HG03039 (cell line): ENCODE measurements at regions not wholly inside any gene's neighbourhood (a gene's known extent, or its start where the extent isn't known, plus 50 kb on each side); places are given as distances from the start of the nearest gene placed in this dataset.
"Not testable (repeated sequence)": the region's sequence is repeated elsewhere in the genome, so short reads cannot be mapped to it uniquely, and the experiment has no call there.

Experiments used
- ATAC-seq: cut with Tn5 transposase; IDR thresholded peaks from one replicate; pipeline ENCODE4 v1.9.1; 2021; ENCODE audit warnings: mild to moderate bottlenecking, moderate library complexity; ENCODE audit not compliant: unreplicated experiment

DNA sequence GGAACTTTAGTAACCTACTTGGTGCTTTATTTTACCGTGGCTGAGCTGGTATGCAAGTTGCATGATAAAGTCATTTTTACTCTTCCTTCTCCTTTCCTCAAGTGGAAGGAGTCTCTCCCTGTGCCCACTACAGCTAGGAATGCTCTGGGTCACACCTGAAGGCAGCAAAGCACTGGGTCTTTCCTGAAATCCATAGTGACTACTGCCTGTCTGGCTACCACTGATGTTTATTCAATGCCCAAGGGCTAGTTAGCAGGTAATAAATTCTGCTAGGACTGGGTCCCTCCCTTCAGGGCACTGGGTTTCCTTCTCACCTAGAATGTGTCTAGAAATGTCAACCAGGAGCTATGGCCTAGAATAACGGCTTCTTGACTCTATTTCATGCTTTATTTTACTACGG lies 1081.4 kb downstream of the FAT4 start:
- ATAC-seq: no peak

DNA sequence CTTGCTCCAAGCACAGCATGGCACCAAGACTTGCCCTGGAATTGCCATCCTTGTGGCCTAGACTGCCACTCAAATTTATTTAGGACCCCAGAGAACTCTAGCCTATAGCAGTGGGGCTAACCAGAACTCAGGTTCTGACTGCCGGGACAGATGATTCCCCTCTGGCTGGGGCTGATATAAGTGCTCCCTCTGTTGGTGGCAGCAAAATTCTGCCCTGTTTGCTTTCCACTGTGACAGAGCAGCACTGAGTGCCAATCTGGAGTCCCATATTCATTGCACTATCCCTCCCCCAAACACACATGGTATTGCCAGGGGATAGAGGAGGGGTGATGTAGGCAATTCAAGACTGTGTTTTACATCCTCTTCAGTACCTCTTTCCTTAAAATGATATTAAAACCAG lies 1081.9 kb downstream of the FAT4 start:
- no peak for ATAC-seq

DNA sequence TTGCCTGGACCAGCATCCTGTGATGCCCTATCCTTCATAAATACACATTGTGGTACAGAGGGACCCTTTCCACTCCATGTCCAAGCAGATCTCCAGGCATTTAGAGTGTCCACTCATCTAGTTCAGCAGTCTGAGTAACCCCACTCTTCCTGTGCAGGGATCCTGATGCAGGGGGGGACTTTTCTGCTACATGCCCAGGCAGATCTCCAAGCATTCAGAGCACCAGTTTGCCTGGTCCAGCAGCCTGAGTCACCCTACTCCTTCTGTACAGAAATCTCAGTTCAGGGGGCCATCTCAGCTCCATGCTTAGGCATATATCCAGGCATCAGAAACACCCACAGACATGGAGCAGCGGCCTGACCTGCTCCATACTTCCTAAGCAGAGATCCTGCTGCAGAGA lies 1089.8 kb downstream of the FAT4 start:
- ATAC-seq: no peak

DNA sequence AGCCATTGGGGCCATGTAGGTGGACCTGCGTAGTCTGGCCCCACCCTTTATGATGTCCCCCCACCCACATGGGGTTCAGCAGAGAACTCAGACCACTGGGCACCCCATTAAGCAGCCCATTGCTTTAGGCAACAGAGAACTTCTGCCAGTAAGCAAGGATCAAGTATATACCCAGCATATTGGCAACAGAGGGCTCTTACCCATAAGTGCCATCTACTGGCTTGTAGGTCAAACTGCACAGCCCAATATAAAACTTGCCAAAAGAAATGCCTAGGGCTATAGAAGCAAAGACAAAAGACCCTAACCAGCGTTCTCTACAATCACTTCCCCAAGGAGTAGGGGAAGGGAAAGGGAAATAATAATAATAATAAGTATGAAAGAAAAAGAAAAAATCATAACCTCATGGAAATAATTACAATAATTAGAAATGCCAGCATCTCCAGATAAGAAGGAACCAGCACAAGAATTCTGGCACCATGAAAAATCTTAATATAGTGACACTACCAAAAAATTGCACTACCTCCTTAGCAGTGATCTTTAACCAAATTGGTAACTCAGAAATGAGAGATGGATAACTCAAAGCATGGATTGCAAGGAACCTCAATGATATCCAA lies 1090.7 kb downstream of the FAT4 start:
- no peak for ATAC-seq

DNA sequence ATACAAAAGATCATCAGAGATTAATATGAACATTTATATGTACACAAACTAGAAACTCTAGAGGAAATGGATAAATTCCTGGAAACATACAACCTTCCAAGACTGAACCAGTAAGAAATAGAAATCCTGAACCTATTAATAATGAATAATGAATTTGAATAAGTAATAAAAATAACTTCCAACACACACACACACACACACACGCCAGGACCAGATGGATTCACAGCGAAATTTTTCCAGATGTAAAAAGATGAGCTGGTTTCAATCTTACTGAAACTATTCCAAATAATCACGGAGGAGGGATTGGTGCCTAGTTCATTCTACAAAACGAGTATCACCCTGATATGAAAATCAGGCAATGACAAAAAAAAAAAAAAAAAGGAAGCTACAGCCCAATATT lies 1095.0 kb downstream of the FAT4 start:
- ATAC-seq: no peak

DNA sequence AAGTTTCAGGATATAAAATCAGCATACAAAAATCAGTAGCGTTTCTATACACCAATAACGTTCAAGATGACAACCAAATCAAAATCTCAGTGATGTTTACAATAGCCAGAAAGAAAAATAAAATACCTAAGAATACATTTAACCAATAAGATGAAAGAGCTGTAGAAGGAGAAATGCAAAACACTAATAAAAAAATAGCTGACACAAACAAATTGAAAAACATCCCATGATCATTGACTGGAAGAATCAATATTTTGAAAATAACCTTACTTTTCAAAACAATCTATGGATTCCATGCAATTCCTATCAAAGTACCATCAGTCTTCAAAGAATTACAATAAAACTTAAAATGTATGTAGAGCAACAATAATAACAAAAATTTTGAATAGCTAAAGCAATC lies 1096.3 kb downstream of the FAT4 start:
- no peak for ATAC-seq

DNA sequence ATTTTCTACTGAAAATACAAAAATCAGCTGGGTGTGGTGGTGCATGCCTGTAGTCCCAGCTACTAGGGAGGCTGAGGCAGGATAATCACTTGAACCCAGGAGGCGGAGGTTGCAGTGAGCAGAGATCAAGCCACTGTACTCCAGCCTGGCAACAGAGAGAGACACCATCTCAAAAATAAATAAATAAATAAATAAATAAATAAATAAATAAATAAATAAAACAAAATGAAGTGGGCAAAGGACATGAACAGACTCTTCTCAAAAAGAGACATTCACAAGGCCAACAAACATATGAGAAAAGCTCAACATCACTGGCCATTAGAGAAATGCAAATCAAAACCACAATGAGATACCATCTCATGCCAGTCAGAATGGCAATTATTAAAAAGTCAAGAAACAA lies 1097.6 kb downstream of the FAT4 start:
- ATAC-seq: not testable (repeated sequence)

DNA sequence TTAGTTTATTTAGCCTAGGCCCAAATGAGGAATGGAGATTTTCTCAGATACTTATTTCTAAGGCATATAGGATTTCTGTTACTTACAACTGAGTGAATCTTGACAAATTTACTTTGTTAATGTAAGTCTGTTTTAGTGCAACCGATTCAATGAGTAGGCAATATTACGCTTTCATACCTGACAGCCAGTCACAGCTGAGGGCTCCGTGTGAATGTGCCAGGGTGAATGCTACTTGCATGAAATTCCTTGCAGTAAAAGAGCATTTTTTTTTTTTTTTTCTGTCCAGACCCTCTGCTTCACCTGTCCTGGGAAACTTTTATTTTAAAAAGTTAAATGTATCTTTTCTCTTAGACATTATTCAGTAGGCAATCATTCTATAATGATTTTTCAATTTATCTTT lies 1100.0 kb downstream of the FAT4 start:
- ATAC-seq: no peak

DNA sequence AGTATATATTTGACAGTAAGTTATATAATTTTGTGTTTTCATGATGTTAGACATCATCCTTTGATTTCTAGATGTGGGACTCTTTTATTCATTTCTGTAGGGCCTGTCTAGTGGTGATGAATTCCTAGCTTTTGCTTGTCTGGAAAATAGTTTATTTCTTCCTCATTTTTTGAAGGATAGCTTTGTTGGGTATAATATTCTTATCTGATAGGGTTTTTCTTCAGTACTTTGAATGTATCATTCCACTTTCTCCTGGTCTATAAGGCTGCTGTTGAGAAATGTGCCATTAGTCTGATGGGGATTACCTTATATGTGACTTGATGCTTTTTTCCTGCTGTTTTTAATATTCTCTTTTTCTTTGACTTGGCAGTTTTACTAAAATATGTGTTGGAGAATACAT lies 1104.5 kb downstream of the FAT4 start:
- no peak for ATAC-seq

DNA sequence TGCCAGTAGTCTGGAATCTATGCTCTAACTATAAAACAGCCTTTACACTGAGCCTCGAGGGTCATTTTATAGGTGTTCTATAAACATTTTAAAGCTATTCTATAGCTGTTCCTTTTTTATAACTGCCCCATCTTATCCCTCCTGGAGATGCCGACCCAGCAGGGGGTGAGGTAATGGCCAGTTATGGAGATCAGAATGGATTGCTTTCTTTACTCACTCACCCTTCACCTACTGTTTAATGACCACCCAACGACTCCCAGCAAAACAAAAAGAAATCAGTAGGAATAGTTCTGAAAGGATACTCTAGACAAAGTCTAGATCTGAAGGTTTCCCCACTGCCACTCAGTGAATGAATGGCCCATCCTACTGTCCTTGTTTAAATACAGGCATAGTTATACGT lies 1113.1 kb downstream of the FAT4 start:
- no peak for ATAC-seq

DNA sequence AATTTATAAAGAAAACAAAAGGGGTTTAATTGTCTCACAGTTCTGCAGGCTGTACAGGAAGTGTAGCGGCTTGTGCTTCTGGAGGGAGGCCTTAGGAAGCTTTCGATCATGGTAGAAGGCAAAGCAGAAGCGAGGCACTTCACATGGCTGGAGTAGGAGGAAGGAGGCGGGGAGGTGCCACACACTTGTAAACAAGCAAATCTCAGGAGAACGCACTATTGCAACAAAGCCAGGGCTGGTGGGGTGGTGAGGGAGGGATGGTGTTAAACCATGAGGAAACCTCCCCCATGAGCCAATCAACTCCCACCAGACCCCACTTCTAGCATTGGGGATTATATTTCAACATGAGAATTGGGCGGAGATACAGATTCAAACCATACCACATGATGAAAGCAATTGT lies 1116.3 kb downstream of the FAT4 start:
- ATAC-seq: no peak

DNA sequence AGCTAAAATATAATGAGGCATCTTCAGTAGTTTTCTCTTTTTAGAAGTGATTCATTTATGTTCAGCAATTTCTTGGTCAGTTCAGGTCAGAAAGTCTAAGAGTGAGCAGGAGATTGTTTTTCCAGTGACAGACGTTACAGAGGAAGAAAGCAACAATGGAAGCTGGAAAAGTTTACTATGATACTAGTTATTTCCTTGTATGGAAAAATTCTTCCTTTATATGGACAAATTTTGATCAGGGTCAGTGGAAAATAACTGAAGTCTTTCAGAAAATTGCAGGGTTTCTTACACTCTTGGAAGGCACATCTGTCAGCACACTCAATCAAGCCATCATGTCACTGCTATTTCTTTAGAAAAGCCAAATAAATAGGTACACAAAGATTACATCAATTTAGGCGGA lies 1120.7 kb downstream of the FAT4 start:
- ATAC-seq: no peak

DNA sequence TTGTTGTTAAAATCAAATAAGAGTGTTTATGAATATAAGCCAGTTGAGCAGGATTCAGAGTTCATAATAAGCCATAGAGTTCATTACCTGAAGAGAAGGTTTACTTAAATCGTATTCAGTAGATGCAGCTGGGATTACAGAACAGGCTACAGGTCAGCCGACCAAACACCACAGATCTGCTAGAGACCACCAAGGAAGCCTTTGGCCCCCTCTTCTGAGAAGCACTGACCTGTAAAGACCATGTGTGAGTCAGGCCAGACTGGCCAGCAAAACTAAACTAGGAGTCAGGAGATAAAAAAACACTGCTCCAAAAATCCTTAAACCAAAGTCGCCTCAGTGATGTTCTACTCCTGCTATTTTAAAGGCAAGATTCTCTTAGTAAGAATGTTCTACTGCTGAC lies 1125.5 kb downstream of the FAT4 start:
- ATAC-seq: no peak

DNA sequence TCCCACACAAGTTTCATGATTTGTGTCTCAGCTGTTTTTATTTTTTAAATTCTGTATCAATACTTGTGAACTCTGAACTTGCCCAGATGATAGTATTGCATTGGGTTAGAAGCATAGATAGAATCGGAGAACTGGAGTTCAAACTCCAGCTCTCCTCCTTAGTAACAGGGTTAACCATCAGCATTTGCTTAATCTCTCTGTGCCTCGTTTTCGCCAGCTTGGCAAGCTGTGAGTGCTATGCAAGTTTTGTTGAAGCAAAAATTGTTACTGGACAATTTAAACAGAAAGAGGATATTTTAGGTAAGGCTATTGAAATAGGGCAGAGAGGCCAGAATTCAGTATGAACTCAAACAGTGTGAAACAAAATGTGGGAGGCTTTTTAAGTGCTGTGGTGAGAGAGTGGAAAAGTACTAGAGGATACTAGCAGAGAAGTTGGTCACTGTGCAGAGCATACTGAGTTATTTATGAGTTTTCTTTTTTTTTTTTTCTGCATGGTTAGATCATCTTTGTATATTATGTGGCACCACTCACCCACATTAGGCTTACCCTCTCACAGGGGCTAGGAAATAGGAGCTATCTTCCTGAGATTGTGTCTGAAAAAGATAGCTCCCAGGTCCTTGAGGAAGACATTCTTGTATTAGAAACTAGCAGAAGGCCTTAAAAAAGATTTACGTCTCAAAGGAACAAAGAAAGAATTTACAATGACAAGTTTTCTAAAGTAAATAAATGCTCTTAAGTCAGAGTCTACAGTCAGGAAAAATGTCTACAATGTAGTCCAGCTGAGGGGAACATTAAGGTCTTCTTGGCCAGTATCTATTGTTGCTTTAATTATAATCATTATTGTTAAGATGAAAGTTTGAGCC lies 1126.6 kb downstream of the FAT4 start:
- ATAC-seq: no peak

DNA sequence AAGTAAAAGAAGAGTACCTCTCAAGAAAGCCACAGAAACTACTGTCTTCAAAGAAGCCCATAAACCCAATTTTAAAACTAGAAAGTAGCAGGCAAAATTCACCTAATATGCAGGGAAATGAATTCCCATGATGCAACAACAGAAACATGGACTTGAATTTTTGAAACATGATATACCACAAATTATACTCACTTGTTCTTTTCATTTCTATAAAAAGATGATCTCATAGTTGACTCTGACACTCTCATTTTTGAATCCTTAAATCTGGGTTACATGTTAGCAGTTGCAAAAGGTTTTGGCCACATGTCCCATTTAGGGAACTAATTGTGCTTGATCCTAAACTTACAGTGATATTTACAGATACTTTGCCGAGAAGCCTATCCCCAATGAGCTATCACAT lies 1130.8 kb downstream of the FAT4 start:
- ATAC-seq: no peak

DNA sequence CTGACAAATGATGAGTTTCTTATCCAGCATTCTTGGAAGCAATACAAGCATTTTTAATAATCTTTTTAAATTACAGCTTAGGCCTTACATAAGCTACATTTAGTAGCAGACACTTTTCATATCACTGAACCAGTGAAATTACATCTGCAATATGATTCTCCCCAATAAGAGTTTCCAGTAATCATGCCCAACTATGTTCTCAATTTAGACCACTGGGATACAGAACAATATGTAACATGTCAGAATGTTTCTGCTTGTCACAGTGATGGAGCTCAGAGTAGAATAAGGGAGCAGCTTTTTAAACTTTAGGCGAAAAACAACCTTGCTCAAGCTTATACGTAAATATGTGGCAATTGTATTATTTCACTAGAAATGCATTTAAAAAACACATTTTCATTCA lies 1132.2 kb downstream of the FAT4 start:
- no peak for ATAC-seq

DNA sequence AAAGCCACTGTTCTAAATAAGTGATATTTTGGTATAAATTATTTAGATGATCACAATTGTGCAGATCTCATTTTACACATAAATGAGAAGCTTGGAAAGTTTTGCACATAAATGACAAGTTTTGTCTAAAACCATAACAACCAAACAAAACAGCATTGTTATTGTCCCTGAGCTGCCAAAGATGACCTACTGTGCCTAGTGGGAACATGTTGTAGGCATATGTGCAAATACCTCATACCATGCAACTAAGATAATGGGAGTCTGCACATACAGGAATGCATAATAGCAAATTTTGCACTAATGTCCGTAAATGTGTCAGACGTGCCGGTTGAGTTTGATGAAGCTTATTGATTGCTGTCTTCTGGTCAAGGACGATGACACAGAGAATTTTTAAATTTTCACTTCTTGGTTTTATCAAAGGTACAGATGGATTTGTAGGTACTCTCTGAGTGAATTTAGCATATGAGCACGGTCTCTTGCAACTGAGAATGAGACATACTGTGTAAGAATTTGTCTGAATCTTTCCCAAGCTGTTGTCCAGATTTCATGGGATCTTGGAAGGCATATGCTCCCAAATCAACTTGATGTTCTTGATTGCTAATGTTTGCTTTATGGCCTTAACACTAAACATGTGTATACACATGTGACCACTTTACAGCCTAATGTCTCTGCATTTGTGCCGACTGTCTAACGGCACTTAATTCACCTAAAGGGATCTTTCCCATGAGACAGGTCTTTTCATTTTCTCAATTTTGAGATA lies 1133.5 kb downstream of the FAT4 start:
- no peak for ATAC-seq

DNA sequence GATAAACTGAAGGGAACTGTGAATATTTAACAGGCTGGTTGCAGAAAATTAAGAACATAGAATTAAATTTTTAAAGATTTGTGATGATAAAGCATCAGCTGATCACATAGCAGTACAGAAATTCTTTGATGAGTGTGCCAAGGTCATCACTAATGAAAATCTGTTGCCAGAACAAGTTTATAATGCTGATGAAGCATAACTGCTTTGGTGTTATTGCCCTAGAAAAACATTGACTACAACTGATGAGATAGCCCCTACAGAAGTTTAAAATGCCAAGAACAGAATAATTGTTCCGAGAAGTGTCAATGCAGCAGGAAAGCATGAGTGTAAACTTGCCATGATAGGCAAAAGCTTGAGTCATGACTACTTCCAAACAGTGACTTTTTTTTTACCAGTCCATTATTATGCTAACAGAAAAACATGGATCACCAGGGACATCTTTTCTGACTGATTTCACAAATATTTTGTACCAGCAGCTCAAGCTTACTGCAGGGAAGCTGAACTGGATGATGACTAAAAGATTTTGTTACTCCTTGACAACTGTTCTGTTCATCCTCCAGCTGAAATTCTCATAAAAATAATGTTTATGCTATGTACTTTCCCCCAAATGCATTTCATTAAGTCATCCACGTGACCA lies 1136.6 kb downstream of the FAT4 start:
- ATAC-seq: no peak

DNA sequence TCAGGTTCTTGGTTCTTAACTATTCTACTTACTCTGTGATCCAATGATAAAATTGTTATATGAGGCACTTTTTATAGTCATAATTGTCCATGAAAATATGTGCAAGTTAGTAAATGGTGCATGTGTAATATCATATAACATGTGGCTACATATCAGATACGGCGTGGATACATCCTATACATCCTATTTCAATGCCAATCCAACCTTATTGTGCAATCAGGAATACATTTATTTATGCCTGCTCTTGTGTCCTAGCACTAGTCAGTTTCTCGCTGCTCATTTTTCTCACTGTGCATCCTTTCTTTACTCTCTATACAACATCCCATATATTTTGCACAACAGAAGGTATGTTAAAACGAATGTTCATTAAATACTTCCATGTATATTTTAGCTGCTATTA lies 1141.1 kb downstream of the FAT4 start:
- no peak for ATAC-seq

DNA sequence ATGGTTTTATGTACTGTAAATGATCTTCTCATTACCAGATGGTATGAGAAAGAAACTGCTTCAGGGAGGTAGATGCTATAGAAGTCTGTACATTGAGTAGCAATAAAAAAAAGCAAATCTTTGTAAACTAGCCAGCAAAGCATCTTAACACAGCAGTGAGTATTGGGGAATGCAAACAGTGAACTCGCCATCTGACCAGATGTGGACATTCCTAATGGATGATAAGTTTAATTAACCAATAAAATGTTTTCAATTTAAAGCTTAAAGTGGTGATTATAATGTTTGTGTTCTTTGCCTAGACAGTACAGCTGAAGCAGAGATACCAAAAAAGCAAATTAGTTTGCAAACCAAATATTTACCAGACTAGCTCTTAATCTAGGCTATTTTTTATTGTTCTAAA lies 1144.2 kb downstream of the FAT4 start:
- ATAC-seq: no peak

DNA sequence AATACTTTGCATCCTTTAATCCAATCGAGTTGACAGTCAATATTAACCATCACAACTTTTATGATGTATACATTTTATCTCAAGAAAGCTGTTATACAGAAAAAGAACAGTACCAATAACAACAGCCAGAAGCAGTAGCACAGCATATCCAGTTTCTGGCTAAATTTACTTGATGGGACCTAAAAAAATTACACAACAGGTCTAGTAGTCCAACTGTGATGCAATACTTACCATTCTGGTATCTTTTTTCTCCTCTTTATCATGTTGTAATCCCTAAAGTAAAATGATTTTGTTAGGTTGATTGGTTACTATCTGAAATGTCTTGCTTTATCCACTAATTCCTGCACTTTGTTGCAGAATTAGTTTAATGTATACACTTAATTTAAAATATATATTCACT lies 1150.6 kb downstream of the FAT4 start:
- ATAC-seq: no peak

DNA sequence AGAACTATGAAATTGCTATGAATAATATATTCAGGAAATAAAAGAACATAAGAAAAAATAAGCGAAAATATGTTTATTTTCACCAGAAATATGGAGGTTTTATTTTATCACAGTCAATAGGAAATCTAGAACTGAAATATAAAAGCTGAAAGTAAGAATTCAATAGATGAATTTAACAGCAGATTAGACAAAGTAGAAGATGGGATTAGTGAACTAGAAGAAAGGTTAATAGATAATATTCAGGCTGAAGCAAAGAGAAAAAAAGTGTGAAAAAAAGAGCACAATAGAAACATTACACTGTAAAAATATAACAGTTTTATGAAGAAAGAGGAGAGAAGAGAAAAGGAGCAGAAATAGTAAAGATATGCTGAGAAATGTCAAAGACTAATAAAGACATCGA lies 1152.1 kb downstream of the FAT4 start:
- ATAC-seq: no peak
